ENCODE measurements at regions not wholly inside any gene's neighbourhood (a gene's known extent, or its start where the extent isn't known, plus 50 kb on each side); places are given as distances from the start of the nearest gene placed in this dataset.

DNA sequence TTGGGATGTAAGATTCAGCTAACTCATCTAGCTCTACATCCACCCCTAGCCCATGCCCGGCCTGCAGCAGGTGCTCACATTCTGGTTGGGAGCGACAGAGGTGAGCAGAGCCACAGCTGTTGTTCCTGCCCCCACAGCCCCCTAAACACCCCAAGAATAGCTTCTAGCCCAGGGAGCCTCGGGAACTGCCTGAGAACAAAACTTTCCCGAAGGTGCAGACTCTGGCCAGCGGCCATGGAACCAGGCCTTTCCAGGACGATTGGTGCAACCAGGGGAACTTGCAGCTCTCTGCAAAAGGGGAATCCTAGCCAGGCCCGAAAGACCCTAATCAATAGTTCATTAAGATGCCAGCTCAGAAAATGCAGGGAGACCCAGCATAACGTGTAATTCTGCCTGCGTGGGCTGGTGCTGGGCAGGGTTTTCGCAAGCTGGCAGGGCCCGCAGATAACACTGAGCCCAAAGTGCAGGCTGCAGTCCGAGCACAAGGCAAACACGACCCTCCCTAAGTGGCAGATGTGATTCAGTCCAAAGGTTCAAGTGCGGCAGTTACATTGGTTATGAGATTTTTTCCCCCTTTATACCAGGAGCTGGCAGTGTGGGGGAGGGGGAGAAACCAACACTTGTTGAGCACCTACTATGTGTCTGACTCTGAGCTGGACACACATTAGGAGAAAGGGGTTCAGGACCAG, 122.5 kb upstream of the MAP1LC3B2 start:
- no peak for DNase-seq (ENCODE audit: low read depth)
- H3K4me3 ChIP-seq (ENCODE audit: low read depth, low read length) = no peak overlapping the region
- TF ChIP-seq CTCF (IDR thresholded peaks at IDR 0.05; ENCODE audit: control insufficient read depth, extremely low read depth, insufficient read depth) = no peak

DNA sequence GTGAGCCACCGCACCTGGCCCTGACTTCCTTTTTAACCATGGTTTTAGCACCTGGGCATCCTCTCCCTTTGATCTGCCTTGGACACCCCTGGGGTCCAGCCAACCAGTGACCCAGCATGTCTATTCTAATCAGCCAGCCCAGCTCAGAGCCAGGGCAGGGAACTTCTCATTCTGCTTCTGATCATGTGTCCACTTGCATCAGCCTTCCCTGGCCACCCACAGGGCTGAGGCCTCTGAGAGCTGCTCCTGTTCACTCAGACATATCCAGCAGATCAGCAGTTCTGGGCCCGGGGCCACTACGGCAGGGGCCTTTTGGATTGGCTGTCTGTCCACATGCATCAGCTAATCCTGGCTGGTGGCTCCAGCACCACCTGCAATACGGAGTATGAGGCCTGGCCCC, 117.9 kb upstream of the MAP1LC3B2 start:
- no peak for DNase-seq (ENCODE audit: low read depth)
- TF ChIP-seq CTCF (IDR thresholded peaks at IDR 0.05; ENCODE audit: control insufficient read depth, extremely low read depth, insufficient read depth) = no peak
- no peak overlapping the region for H3K4me3 ChIP-seq (ENCODE audit: low read depth, low read length)

DNA sequence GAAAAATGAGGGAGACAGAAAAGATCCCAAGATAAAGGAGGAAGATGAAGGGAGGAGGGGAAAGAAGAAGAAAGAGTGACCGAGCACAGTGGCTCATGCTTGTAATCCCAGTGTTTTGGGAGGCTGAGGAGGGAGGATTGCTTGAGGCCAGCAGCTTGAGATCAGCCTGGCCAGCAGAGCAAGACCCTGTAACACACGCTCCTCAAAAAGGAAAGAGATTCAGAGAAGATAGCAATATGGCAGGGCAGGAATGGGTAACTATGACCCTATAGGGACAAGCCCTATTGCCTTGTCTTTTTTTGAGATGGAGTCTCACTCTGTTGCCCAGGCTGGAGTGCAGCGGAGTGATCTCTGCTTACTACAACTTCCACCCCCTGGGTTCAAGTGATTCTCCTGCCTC, 116.9 kb upstream of the MAP1LC3B2 start:
- no peak for TF ChIP-seq CTCF (IDR thresholded peaks at IDR 0.05; ENCODE audit: control insufficient read depth, extremely low read depth, insufficient read depth)
- H3K4me3 ChIP-seq (ENCODE audit: low read depth, low read length) = no peak overlapping the region
- no peak for DNase-seq (ENCODE audit: low read depth)

DNA sequence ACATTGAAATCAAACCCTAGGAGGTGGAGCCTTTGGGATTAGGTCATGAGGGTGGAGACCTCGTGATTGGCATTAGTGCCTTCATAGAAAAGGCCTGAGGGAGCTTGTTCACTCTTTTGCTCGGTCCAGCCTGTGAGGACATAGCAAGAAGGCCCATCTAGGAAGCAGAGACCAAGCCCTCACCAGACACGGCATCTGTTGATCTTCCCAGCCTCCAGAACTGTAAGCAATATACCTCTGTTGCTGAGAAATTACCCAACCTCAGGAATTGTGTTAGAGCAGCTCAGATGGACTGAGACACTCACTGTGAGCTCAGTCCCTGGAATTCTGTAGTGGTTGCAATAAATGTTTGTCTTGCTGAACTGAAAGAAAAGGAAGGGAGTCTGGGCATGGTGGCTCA, 116.2 kb upstream of the MAP1LC3B2 start:
- H3K4me3 ChIP-seq (ENCODE audit: low read depth, low read length) = no peak overlapping the region
- TF ChIP-seq CTCF (IDR thresholded peaks at IDR 0.05; ENCODE audit: control insufficient read depth, extremely low read depth, insufficient read depth) = no peak
- DNase-seq (ENCODE audit: low read depth) = no peak

DNA sequence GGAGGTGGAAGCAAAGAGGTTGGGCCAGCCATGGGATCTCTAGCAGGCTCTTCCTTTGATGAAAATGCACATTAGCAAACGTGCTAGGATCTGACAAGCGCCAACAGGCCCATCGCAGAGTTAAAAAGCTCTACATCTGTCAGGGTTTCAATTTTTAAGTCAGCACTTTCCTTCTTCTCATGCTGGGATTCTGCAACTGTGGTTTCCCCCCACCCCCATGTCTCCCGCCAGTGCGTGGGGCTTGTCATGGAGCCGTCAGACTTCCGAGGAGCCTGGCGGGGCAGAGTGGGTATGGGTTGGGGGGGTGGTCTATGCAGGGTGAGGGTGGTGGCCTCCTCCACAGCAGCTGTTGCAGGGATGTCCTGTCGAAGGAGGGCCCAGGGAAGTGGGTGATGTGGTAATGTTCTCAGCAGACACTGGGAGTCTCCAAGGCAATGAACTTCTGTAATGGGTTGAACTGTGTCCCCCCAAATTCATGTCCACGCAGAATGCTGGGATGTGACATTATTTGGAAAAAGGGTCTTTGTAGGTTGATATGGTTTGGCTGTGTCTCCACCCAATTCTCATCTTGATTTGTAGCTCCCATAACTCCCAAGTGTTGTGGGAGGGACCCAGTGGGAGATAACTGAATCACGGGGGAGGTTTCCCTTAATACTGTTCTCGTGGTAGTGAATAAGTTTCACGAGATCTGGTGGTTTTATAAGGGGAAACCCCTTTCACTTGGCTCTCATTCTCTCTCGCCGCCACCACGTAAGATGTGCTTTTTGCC, 115.2 kb upstream of the MAP1LC3B2 start:
- DNase-seq (ENCODE audit: low read depth) = no peak
- H3K4me3 ChIP-seq (ENCODE audit: low read depth, low read length) = no peak overlapping the region
- no peak for TF ChIP-seq CTCF (IDR thresholded peaks at IDR 0.05; ENCODE audit: control insufficient read depth, extremely low read depth, insufficient read depth)

- TF ChIP-seq CTCF (IDR thresholded peaks at IDR 0.05; ENCODE audit: control insufficient read depth, extremely low read depth, insufficient read depth) = no peak
- no peak for DNase-seq (ENCODE audit: low read depth)
- no peak overlapping the region for H3K4me3 ChIP-seq (ENCODE audit: low read depth, low read length)
Measured at GRCh38 chr12:116444590-116444943, 114.6 kb upstream of the MAP1LC3B2 start.

Data from LNCaP clone FGC (cell line).